CD4-positive, CD25-positive, alpha-beta regulatory T cell (primary cell): ENCODE measurements at regions not wholly inside any gene's neighbourhood (a gene's known extent, or its start where the extent isn't known, plus 50 kb on each side); places are given as distances from the start of the nearest gene placed in this dataset.
"Not testable (repeated sequence)": the region's sequence is repeated elsewhere in the genome, so short reads cannot be mapped to it uniquely, and the experiment has no call there.

Experiments
- ATAC-seq, 2 donors: fragments of 150-1000 bp; cut with Tn5 transposase; one replicate each; pipeline ENCODE4 v1.10.0; 2021; ENCODE audit warnings: low read depth in 2 of 2, moderate number of reproducible peaks in 2 of 2, moderate library complexity in 1 of 2
- DNase-seq, 3 donors: peaks; one replicate each; pipeline versions ENCODE4 v3.0.0 to v3.0.0-alpha.2; 2012 to 2022; ENCODE audit warnings: mixed read lengths in 1 of 3
- H3K27ac ChIP-seq: one replicate; pipeline ENCODE4 v1.7.0; 2013; ENCODE audit warnings: mild to moderate bottlenecking, low read length; ENCODE audit not compliant: insufficient read depth, poor library complexity, severe bottlenecking
- H3K27me3 ChIP-seq: one replicate; pipeline ENCODE4 v1.7.0; 2013; ENCODE audit warnings: low read length; ENCODE audit not compliant: control insufficient read depth, insufficient read depth
- H3K36me3 ChIP-seq: one replicate; pipeline ENCODE4 v1.7.0; 2013; ENCODE audit warnings: mild to moderate bottlenecking, low read length, moderate library complexity; ENCODE audit not compliant: control insufficient read depth, insufficient read depth
- H3K4me1 ChIP-seq: 2 replicates; pipeline ENCODE4 v1.7.0; 2013; ENCODE audit warnings: mild to moderate bottlenecking, low read length; ENCODE audit not compliant: insufficient read depth, control insufficient read depth, poor library complexity, severe bottlenecking
- H3K4me3 ChIP-seq: one replicate; pipeline ENCODE4 v1.7.0; 2013; ENCODE audit warnings: low read depth, mild to moderate bottlenecking, low read length, moderate library complexity
- H3K9me3 ChIP-seq, 2 experiments: 1 replicate in 1 of 2; 2 replicates in 1 of 2; pipeline ENCODE4 v1.7.0; 2013; ENCODE audit warnings: low read length in 2 of 2, mild to moderate bottlenecking in 1 of 2, moderate library complexity in 1 of 2; ENCODE audit not compliant: control insufficient read depth in 2 of 2
- H3K27ac Mint-ChIP-seq, 3 donors: one replicate each; pipeline ENCODE4 v1.8.0; 2020 to 2022; ENCODE audit warnings: mild to moderate bottlenecking in 3 of 3, mixed read lengths in 3 of 3, moderate library complexity in 2 of 3
- H3K27me3 Mint-ChIP-seq: one replicate; pipeline ENCODE4 v1.8.0; 2022; ENCODE audit warnings: mild to moderate bottlenecking, mixed read lengths
- H3K36me3 Mint-ChIP-seq: one replicate; pipeline ENCODE4 v1.8.0; 2020; ENCODE audit warnings: mixed read lengths
- H3K4me1 Mint-ChIP-seq, 4 donors: one replicate each; pipeline ENCODE4 v1.8.0; 2020 to 2022; ENCODE audit warnings: mixed read lengths in 4 of 4, mild to moderate bottlenecking in 1 of 4
- H3K4me3 Mint-ChIP-seq, 4 donors: one replicate each; pipeline ENCODE4 v1.8.0; 2020 to 2022; ENCODE audit warnings: mild to moderate bottlenecking in 4 of 4, mixed read lengths in 4 of 4, moderate library complexity in 3 of 4
- H3K9me3 Mint-ChIP-seq, 7 donors: one replicate each; pipeline ENCODE4 v1.8.0; 2020 to 2022; ENCODE audit warnings: mixed read lengths in 7 of 7, mild to moderate bottlenecking in 3 of 7, moderate library complexity in 2 of 7

- ATAC-seq (no peak), DNase-seq (no peak)
- no peaks in the 10 kb centered on the region for H3K9me3 ChIP-seq
- H3K4me3 Mint-ChIP-seq: no peak overlapping the region
- H3K9me3 Mint-ChIP-seq: peaks cover 0 to 8% (median 1%) of the 10 kb centered on the region in 7 donors
- no peaks in the 10 kb centered on the region for H3K4me1 ChIP-seq
- no peaks in the 10 kb centered on the region for H3K4me1 Mint-ChIP-seq
- H3K4me3 ChIP-seq: no peak overlapping the region
- no peaks in the 10 kb centered on the region for H3K36me3 Mint-ChIP-seq
- H3K27ac ChIP-seq: no peak overlapping the region
- no peak overlapping the region for H3K27ac Mint-ChIP-seq
- H3K27me3 Mint-ChIP-seq: no peaks in the 10 kb centered on the region
- H3K27me3 ChIP-seq: no peaks in the 10 kb centered on the region
- H3K36me3 ChIP-seq: no peaks in the 10 kb centered on the region
These were observed 343.2 kb upstream of the ONECUT1 start for GRCh38 chr15:53133255-53133850.

GRCh38 chr15:53130943-53131342, 340.8 kb upstream of the ONECUT1 start:
- DNase-seq: no peak
- Mint-ChIP-seq H3K4me3 (no peak overlapping the region), H3K9me3 (peaks cover 0 to 8% (median 1%) of the 10 kb centered on the region in 7 donors), H3K27me3 (no peaks in the 10 kb centered on the region), H3K36me3 (no peaks in the 10 kb centered on the region), H3K27ac (no peak overlapping the region), H3K4me1 (no peaks in the 10 kb centered on the region)
- Histone ChIP-seq H3K27me3 (no peaks in the 10 kb centered on the region), H3K36me3 (no peaks in the 10 kb centered on the region), H3K4me3 (no peak overlapping the region), H3K9me3 (no peaks in the 10 kb centered on the region), H3K27ac (no peak overlapping the region), H3K4me1 (no peaks in the 10 kb centered on the region)
- ATAC-seq: no peak

- Histone ChIP-seq H3K27me3 (no peaks in the 10 kb centered on the region), H3K4me3 (no peak overlapping the region), H3K4me1 (no peaks in the 10 kb centered on the region), H3K9me3 (no peaks in the 10 kb centered on the region), H3K27ac (no peak overlapping the region), H3K36me3 (no peaks in the 10 kb centered on the region)
- ATAC-seq (no peak), DNase-seq (no peak)
- no peaks in the 10 kb centered on the region for H3K36me3 Mint-ChIP-seq
- H3K27ac Mint-ChIP-seq: no peak overlapping the region
- no peaks in the 10 kb centered on the region for H3K4me1 Mint-ChIP-seq
- H3K4me3 Mint-ChIP-seq: no peak overlapping the region
- no peaks in the 10 kb centered on the region for H3K27me3 Mint-ChIP-seq
- H3K9me3 Mint-ChIP-seq: peaks cover 0 to 3% (median under 1%) of the 10 kb centered on the region in 7 donors
These were observed 339.2 kb upstream of the ONECUT1 start for GRCh38 chr15:53129121-53129904.

GRCh38 chr15:53128652-53129051, 338.5 kb upstream of the ONECUT1 start:
- Histone ChIP-seq H3K4me1 (no peaks in the 10 kb centered on the region), H3K4me3 (no peak overlapping the region), H3K9me3 (no peaks in the 10 kb centered on the region), H3K27ac (no peak overlapping the region), H3K36me3 (no peaks in the 10 kb centered on the region), H3K27me3 (no peaks in the 10 kb centered on the region)
- no peak for DNase-seq
- H3K27me3 Mint-ChIP-seq: no peaks in the 10 kb centered on the region
- no peaks in the 10 kb centered on the region for H3K36me3 Mint-ChIP-seq
- no peak overlapping the region for H3K27ac Mint-ChIP-seq
- no peak for ATAC-seq
- H3K4me3 Mint-ChIP-seq: no peak overlapping the region
- H3K4me1 Mint-ChIP-seq: no peaks in the 10 kb centered on the region
- peaks cover 0 to 2% (median 0%) of the 10 kb centered on the region in 7 donors for H3K9me3 Mint-ChIP-seq

- Mint-ChIP-seq H3K9me3 (peaks cover 0 to 2% (median 0%) of the 10 kb centered on the region in 7 donors), H3K36me3 (no peaks in the 10 kb centered on the region), H3K27me3 (peaks cover 5% of the 10 kb centered on the region), H3K27ac (no peak overlapping the region), H3K4me1 (no peaks in the 10 kb centered on the region), H3K4me3 (no peak overlapping the region)
- Histone ChIP-seq H3K9me3 (no peaks in the 10 kb centered on the region), H3K27me3 (no peaks in the 10 kb centered on the region), H3K36me3 (no peaks in the 10 kb centered on the region), H3K4me3 (no peak overlapping the region), H3K27ac (no peak overlapping the region), H3K4me1 (no peaks in the 10 kb centered on the region)
- ATAC-seq (no peak), DNase-seq (no peak)
These were observed 336.0 kb upstream of the ONECUT1 start for GRCh38 chr15:53126144-53126543.

- no peaks in the 10 kb centered on the region for H3K36me3 Mint-ChIP-seq
- no peak overlapping the region for H3K4me3 Mint-ChIP-seq
- ATAC-seq: no peak
- H3K27me3 Mint-ChIP-seq: peaks cover 10% of the 10 kb centered on the region
- no peak for DNase-seq
- Histone ChIP-seq H3K27me3 (no peaks in the 10 kb centered on the region), H3K9me3 (no peaks in the 10 kb centered on the region), H3K4me3 (no peak overlapping the region), H3K4me1 (no peaks in the 10 kb centered on the region), H3K36me3 (no peaks in the 10 kb centered on the region), H3K27ac (no peak overlapping the region)
- H3K27ac Mint-ChIP-seq: no peak overlapping the region
- H3K9me3 Mint-ChIP-seq: no peaks in the 10 kb centered on the region
- H3K4me1 Mint-ChIP-seq: no peaks in the 10 kb centered on the region
These were observed 332.7 kb upstream of the ONECUT1 start for GRCh38 chr15:53122818-53123217.

- not testable (repeated sequence) for H3K9me3 ChIP-seq, H3K4me3 Mint-ChIP-seq, H3K27ac Mint-ChIP-seq, H3K27ac ChIP-seq, H3K4me1 Mint-ChIP-seq, H3K4me3 ChIP-seq, H3K36me3 Mint-ChIP-seq, H3K4me1 ChIP-seq, H3K27me3 ChIP-seq, H3K9me3 Mint-ChIP-seq, ATAC-seq, DNase-seq, H3K36me3 ChIP-seq, H3K27me3 Mint-ChIP-seq
These were observed 326.8 kb upstream of the ONECUT1 start for GRCh38 chr15:53116915-53117314.

- Mint-ChIP-seq H3K27me3 (peaks cover 8% of the 10 kb centered on the region), H3K4me3 (no peak overlapping the region), H3K9me3 (peaks cover 0 to 1% (median 0%) of the 10 kb centered on the region in 7 donors), H3K4me1 (no peaks in the 10 kb centered on the region), H3K27ac (no peak overlapping the region), H3K36me3 (no peaks in the 10 kb centered on the region)
- H3K9me3 ChIP-seq: no peaks in the 10 kb centered on the region
- H3K27me3 ChIP-seq: no peaks in the 10 kb centered on the region
- no peak for ATAC-seq
- no peaks in the 10 kb centered on the region for H3K36me3 ChIP-seq
- H3K4me3 ChIP-seq: no peak overlapping the region
- H3K4me1 ChIP-seq: no peaks in the 10 kb centered on the region
- no peak for DNase-seq
- H3K27ac ChIP-seq: no peak overlapping the region
These were observed 326.0 kb upstream of the ONECUT1 start for GRCh38 chr15:53116169-53116568.
